GM18861 (cell line): ENCODE measurements at regions not wholly inside any gene's neighbourhood (a gene's known extent, or its start where the extent isn't known, plus 50 kb on each side); places are given as distances from the start of the nearest gene placed in this dataset.
"Not testable (repeated sequence)": the region's sequence is repeated elsewhere in the genome, so short reads cannot be mapped to it uniquely, and the experiment has no call there.

Source experiments
- ATAC-seq: cut with Tn5 transposase; IDR thresholded peaks from one replicate; pipeline ENCODE4 v1.9.1; 2021; ENCODE audit not compliant: unreplicated experiment

DNA sequence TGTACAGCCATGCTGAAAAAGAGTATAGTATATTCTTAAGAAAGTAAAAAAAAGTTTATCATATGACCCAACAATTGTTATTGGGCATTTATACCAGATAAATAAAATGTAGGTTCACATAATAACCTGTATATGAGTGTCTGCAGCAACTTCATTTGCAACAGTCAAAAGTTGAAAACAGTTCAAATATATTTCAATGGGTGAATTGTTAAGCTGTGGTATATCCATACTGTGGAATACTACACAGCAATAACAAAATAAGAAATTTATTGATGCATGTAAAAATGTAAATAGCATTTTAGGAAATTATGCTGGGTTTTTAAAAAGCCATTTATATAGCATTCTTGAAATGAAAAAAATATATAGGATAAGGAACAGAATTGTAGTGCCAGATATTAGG, 1420.1 kb upstream of the ACO1 start:
- no peak for ATAC-seq

DNA sequence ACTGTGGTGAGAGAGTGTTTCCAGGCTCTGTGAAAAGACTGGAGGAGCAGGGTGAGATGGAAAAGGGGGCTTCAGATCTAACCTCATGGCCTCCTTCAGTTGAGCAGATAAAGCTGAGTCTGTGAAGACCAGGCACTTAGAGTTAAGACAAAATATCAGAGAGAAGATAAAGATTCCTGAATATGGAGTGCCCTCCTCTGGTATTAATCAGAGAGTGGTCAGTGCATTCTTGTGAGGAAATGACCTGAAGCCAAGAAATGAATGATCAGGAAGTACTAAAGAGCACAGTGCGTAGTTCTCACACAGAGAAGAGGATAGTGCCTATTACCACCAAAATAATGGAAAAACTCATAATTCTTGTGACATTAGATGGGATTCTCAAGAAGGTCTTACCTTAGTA, 1417.0 kb upstream of the ACO1 start:
- no peak for ATAC-seq

DNA sequence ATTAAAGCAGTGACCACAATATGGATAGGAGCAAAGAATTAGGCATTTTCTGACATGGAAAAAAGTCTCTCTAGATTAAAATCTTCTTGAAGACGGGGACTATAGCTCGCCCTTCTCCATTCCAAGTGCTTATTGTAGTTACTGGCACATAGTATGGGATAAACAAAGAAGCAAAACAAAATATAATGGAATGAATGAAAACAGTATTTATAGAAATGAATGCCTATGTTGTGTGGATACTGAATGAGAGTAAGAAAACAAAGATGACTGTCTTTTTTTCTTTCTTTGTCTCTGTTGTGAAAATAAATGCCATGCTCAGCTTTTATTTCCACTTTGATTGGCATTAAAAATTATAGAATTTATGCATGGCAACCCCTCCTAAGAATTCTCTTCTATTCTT, 1414.3 kb upstream of the ACO1 start:
- no peak for ATAC-seq

DNA sequence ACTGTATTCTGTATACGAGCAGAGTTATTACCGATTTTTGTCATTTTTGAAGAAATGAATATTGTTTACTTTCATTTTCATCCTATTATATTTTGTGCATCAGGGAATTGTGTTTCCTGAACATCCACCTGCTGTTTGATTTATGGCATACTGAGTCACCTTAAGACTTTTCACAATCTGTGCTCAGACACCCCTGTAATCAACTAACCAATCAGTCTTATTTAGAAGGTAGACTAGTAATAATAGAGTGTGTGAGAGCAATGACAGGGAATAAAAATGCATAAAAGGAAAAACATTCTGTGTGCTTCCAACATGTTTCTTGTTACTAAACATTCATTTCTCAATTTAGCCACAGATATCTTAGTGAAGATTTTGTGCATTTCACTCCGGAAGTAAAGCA, 1413.6 kb upstream of the ACO1 start:
- no peak for ATAC-seq

DNA sequence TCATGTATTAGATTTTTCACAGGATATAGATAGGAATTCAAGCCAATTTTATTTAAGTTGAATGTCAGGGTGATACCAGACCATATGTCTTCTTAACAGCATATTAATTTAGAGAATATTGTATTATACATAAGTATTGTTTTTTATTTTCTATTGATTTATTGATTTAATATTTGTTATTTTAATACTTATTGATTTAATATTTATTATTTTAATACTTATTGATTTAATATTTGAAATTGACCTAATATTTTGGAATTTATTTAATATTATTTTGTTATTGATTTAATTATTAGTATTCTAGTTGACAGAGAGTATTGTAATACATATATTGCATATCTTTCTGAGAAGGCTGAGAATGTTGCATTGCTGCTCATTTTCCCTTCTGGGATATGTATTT, 1411.8 kb upstream of the ACO1 start:
- no peak for ATAC-seq

DNA sequence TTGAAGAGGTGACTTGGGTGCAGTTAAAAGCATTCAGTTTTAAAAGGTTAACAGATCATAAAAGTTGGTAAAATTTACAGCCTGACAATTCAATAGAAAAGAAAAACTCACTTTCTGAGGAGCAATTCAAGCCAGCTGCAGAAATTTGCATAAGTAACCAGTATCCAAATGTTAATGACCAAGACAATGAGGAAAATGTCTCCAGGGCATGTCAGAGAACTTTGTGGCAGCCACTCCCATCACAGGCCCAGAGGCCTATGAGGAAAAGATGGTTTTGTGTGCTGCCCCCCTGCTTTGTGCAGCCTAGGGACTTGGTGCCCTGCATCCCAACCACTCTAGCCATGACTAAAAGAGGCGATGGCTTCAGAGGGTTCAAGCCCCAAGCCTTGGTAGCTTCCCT, 1406.5 kb upstream of the ACO1 start:
- no peak for ATAC-seq

DNA sequence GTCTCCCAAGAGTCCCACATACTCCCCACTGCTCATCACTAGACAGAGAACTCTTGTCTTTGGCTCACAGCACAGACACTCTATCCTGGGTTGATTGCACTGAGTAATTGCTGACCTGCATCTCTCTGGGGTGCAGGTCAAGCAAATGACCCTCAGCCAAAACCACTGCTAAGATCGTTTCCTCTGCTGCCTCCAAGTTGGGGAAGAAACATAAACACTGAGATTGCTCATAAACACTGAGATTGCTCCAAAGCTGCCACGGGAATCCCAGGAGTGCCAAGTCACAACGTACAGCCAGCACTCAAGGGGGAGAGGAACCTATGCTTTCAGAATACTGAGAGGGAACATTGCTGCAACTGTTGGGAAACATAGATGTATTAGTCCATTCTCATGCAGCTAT, 1402.1 kb upstream of the ACO1 start:
- ATAC-seq = no peak

DNA sequence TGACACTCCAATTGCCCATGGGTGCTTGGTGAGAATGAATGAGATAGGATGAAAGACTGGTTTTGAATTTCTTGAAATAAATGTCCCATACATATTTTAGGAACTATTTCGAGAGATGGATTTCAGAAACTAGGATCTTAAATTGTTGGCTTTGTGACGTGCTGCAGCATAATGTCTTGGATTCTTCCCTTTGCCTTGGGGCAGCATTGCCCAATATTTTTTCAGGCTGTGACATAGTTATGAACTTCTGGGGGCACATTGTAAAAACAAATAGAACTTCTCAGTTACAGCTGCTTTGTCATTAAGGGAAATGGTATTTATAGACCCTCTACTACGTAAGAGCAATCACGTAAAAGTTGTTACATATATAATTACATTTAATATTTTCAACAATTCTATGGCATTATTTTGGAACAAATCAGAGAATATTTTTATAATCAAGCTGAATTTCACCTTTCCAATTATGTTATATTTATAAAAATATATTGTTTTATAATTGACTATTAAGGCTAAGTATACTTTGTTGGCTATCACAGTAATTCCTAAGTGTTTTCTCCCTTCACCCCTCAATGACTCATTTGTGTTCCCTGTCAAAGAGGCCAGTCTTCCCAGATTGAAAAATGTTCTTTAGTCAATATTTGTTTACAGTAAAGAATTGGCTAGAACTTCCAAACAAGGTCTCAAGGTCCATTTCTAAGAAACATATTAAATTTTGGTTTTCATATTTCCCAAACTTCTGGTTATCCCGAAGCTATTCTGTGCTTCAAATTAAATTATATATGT, 1388.3 kb upstream of the ACO1 start:
- ATAC-seq = no peak

DNA sequence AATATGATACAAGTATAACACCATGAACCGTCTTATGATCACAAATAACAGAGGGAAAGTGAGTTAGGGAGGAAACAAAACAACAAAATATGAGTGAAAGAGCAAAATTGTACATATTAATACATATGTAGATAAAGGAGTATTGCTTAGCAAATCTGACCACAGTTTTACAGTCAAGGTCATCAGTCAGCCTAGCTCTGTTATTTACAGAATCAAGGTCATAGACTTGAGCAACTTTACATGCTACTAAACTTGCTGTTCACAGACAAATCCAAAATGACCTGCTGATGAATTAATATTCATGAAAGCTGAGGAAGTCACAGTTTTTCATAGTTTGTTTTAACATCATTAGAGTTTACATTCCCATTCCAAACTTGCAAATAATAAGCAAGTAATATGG, 1387.7 kb upstream of the ACO1 start:
- no peak for ATAC-seq

DNA sequence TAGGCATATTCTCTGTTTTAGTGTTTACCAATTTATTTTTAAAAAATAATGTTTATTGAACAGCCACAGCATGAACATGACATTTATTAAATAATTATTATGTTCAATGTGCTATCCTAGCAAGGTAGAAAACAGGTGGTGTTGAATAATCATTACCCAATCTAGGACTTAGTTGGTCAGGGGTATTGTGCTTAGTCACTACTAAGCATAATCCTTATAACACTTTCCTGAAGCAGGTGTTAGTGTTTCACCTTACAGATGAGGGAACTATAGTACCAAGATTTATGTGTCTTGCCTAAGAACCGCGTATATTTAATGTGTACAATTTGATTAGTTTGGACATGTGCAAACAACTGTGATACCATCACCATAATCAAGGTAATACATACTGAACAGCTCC, 1387.2 kb upstream of the ACO1 start:
- ATAC-seq = no peak

DNA sequence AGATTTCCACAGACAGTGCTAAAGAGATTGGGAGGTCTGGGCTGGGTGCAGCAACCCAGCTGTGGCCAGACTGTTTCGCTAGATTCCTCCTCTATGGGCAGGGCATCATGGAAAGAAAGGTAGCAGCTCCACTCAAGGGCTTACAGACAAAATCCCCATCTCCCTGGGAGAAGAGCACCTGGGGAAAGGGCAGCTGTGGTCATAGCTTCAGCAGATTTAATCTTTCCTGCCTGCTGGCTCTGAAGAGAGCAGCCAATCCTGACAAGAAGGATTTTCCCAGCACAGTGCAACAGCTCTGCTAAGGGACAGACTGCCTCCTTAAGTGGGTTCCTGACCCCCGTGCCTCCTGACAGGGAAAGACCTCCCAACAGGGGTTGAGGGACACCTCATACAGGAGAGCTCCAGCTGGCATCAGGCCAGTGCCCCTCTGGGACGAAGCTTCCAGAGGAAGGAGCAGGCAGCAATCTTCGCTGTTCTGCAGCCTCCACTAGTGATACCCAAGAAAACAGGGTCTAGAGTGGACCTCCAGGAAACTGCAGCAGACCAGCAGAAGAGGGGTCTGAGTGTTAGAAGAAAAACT, 1379.3 kb upstream of the ACO1 start:
- no peak for ATAC-seq

DNA sequence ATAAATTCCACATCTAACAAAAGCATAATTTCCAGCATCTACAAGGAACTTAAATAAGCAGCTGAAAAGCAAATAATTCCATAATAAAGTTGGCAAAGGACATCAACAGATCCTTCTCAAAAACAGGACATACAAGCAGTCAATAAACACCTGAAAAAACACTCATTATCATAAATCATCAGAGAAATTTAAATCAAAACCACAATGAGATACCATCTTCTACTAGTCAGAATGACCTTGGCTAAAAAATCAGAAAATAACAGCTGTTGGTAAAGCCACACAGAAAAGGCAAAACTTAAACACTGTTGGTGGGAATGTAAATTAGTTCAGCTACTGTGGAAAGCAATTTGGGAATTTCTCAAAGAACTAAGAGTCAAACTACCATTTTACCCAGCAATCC, 1371.1 kb upstream of the ACO1 start:
- no peak for ATAC-seq

DNA sequence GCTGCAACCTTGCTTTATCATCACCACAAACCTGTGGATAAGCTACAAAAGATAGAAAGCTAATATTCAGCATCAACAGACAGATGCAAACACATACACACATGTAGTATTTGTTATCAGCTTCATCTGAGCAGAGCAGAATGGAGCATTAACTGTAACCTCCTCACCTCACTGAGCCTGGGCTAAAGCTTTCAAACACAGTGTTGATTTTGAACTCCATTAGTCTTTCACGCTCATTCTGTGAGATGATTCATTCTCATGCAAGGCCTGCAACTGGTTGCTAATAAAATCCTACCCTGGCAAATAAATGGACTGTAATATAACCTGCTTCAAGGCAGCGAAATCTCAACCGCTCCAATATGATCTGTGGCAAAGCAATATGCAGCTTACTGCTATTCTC, 1360.6 kb upstream of the ACO1 start:
- no peak for ATAC-seq

DNA sequence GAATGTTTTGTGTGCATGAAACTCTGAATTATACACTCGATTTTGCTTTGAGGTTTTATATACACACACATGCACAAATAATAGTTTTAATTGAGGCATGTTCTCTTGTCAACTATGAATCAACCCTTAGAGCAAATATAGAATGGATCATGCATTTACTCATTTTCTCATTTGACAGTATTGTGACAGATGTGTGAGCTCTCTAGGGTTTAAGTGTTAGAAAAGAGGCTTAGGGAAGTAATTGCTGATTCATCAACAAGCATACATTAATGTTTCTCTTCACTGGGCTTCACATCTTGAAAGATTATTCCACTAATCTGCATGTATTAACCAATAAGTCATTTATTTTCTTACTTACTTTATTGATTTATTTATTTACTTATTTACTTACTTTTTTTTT, 1356.8 kb upstream of the ACO1 start:
- ATAC-seq = no peak

DNA sequence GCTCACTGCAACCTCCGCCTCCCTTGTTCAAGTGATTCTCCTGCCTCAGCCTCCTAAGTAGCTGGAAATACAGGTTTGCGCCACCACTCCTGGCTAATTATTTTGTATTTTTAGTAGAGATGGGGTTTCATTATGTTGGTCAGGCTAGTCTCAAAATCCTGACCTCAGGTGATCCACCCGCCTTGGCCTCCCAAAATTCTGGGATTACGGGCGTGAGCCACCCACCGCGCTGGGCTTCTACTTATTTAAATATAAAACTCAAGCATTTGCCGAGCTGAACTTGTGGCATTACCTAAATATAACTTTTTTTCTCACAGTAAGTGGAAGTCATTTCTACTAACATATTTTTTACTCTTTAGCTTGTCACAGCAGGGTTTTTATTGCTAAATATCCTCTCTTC, 1356.3 kb upstream of the ACO1 start:
- ATAC-seq = no peak

DNA sequence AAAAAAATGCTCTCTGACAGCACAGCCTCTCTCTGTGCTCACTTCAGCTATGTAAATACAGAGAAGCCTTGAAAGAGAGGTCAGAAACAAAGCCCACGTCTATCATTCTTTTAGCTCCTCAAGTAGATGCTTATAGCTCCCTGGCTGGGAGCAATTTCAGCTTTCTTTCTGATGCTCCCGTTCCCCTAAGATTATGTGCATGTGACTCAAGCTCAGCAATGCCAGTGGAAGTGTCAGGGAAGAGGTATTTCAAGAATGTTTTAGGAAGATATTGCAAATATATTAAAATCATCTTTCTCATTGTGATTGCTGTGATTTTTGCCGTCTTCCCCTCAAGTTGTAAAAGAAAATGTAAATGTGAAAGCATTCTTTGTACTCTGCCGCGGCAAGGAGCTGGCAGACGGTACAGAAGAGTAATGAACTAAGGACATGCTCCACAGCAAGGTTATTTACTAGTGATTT, 1353.7 kb upstream of the ACO1 start:
- no peak for ATAC-seq

DNA sequence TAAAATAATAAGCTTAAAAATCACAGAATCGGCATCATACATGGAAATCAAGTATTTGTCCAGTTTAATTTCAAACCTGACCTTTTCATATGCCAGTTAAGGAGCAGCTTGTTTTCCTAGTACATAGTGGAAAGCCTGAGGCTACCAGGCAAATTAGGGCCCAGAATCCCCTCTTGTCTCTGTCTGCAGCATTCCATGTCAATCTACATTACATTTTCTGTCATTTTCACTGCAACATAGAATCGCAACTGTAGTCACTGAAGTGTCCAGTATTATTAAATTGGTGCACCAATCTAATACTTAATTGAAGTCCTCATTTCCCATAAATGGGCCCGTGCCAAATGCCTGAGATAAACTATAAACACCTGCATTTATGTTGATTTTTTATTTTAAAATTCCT, 1352.2 kb upstream of the ACO1 start:
- no peak for ATAC-seq

DNA sequence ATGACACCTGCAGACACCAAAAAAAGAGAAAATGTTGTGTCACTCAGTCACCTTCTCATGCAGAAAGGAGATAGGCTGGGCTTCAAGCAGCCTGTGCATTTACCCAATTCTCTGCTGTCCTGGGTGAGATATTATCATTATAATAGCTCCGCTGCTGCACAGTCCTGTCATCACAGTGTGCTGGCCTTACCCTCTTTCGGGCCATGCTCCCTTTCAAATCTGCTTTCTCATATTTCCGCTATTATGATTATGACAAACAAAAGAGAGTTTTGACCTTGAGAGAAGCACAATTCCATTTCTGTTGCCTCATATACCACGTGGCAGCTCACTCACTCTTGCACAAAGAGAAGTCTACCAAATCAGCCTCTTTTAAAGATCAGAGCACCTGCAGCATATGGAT, 1350.1 kb upstream of the ACO1 start:
- no peak for ATAC-seq

DNA sequence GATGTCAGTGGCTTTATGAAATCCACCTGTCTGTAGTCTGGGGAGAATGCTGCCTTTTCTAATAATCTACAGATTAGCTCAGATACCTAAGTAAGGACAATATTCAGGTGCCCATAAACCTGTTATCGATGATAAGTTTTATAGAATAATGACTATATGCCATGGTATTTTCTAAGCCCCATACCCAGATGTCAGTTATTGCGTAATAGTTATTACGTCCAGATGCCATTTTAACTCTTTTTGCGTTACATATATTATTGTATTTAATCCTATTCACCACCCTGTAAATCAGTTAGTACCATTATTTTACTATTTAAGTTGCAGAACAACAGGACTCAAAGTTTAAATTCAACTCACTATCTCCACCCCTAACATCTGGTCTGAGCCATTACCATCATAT, 1343.9 kb upstream of the ACO1 start:
- no peak for ATAC-seq

DNA sequence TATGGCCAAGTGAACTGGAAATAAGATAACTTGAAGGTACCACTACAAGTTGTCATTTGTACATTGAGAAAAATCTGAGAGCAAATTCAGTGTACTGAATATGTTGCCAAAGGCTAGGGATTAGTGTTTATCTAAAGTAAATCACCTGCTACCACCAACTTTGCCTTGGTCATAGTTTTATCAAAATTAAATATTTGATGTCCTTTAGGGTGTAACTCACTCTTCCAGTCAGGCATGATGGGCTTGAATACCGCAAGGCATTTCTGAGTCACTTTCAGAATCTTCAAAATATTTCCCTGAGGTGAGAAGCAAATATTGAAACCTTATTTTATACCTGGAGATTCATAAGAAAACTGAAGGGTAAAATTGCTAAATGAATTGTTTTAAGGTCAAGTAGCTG, 1338.6 kb upstream of the ACO1 start:
- ATAC-seq = no peak

DNA sequence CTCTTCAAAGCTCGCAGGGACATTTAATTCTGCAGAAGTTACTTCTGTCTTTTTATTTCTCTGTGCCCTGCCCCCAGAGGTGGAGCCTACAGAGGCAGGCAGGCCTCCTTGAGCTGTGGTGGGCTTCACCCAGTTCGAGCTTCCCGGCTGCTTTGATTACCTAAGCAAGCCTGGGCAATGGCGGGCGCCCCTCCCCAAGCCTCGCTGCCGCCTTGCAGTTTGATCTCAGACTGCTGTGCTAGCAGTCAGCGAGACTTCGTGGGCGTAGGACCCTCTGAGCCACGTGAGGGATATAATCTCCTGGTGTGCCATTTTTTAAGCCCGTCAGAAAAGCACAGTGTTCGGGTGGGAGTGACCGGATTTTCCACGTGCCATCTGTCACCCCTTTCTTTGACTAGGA, 1322.9 kb upstream of the ACO1 start:
- not testable (repeated sequence) for ATAC-seq

DNA sequence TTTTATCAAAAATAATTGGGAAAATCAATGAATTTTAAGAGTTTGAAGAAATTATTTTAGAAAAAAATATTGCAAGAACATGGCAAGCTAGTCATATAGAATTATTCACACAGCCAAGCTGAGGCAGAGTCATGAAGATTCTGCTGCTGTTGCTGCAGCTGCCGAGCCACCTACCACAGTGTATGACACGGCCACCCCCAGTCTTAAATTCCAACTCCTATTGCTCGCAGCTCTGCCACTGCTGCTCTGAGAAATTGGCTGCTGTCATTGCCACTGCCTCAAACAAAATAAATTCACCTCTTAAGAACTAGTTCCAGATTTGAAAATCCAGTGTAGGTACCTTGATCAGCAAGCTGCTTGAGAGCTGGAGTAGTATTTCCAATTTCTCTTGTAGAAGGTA, 1318.8 kb upstream of the ACO1 start:
- no peak for ATAC-seq

DNA sequence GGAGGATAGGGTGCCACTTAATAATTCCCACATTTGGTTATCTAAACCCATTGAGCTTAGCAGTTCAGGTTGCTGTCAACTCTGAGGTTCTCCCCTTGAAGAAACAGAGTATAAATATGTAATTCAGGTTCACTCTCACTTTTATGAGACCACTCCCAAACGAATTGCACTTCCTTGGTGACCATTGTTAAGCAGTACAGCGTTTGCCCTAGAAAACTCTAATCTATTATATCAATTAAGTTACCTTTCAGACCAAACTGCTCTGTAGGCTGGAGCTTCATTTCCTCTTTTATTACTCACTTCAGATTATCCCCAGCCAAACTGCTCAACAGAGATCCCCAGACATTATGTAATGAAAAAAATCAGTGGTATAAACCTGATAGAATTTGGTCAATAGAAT, 1317.0 kb upstream of the ACO1 start:
- ATAC-seq = no peak
